Stomach (tissue), 8 donors: ENCODE measurements at regions not wholly inside any gene's neighbourhood (a gene's known extent, or its start where the extent isn't known, plus 50 kb on each side); places are given as distances from the start of the nearest gene placed in this dataset.
A peak's percentile ranks its signal among the peaks of the same experiment; 100 is the strongest.

Source experiments
- DNase-seq, 2 donors: peaks; one replicate each; pipeline versions ENCODE4 v3.0.0 to v3.0.0-alpha.2; 2013 to 2019
- H3K27ac ChIP-seq, 5 donors: fragments of 200-600 bp in 4 of 5; sonication (generic) in 4 of 5; one replicate each; pipeline ENCODE4 v1.5.1; 2013 to 2019; ENCODE audit warnings: mild to moderate bottlenecking in 1 of 5, moderate library complexity in 1 of 5
- H3K27me3 ChIP-seq, 3 donors: fragments of 200-600 bp; sonication (generic); one replicate each; pipeline ENCODE4 v1.5.1; 2017 to 2019; ENCODE audit warnings: mixed run types in 1 of 3
- H3K36me3 ChIP-seq, 4 donors: fragments of 200-600 bp; sonication (generic); 1 replicate in 3 of 4; 2 replicates in 1 of 4; pipeline ENCODE4 v1.5.1; 2016 to 2019
- H3K4me1 ChIP-seq, 4 donors: fragments of 200-600 bp; sonication (generic); one replicate each; pipeline ENCODE4 v1.5.1; 2016 to 2019
- H3K4me3 ChIP-seq, 4 donors: fragments of 200-600 bp; sonication (generic) in 3 of 4; one replicate each; pipeline ENCODE4 v1.5.1; 2016 to 2019; ENCODE audit warnings: mild to moderate bottlenecking in 1 of 4
- H3K9me3 ChIP-seq, 4 donors: fragments of 200-600 bp; sonication (generic); one replicate each; pipeline ENCODE4 v1.5.1; 2016 to 2019
- CTCF ChIP-seq, 7 experiments: fragments of 450-650 bp in 4 of 7; fragments of 200-600 bp in 3 of 7; sonication (generic) in 3 of 7; IDR thresholded peaks; one replicate each; pipeline ENCODE4 v1.5.1; 2016 to 2019; ENCODE audit warnings: antibody characterized with exemption in 7 of 7, control low read depth in 2 of 7, mild to moderate bottlenecking in 1 of 7
- EP300 ChIP-seq: sonication (generic); formaldehyde crosslinking; IDR thresholded peaks from one replicate; pipeline ENCODE4 v1.6.1; 2017; ENCODE audit warnings: antibody characterized with exemption
- POLR2A ChIP-seq, 4 donors: fragments of 450-650 bp; IDR thresholded peaks; one replicate each; pipeline ENCODE4 v1.6.1; 2016; ENCODE audit warnings: antibody characterized with exemption in 4 of 4, control low read depth in 2 of 4, mild to moderate bottlenecking in 1 of 4, moderate library complexity in 1 of 4
- POLR2AphosphoS5 ChIP-seq, 3 donors: sonication (generic); formaldehyde crosslinking; IDR thresholded peaks; one replicate each; pipeline ENCODE4 v1.6.1; 2016; ENCODE audit warnings: antibody characterized with exemption in 3 of 3
- WGBS, 5 donors: extraction: QIAGEN DNeasy Blood & Tissue Kit in 3 of 5; methylation state at CpG; one replicate each; pipeline versions ENCODE4 v1.1.5 to v1.1.7; 2013 to 2018; 5-methylcytosine and 5-hydroxymethylcytosine counted together
- intact Hi-C: fragments of 100-400 bp; cut with DNase I; formaldehyde crosslinking; loops from one replicate; pipeline ENCODE4 v1.15.1; 2023; ENCODE audit warnings: low total_unique reads
- donor health status: healthy with polysubstance abuse.
- donor health status: Bipolar disorder and iron deficiency.
- donor health status: healthy.

- Histone ChIP-seq H3K27ac (no peak overlapping the region), H3K27me3 (no peaks in the 10 kb centered on the region), H3K4me3 (no peak overlapping the region), H3K4me1 (no peaks in the 10 kb centered on the region), H3K36me3 (no peaks in the 10 kb centered on the region), H3K9me3 (no peaks in the 10 kb centered on the region)
- TF ChIP-seq CTCF (IDR thresholded peaks at IDR 0.05) (no peak), EP300 (no peak), POLR2A (IDR thresholded peaks at IDR 0.05) (no peak), POLR2AphosphoS5 (IDR thresholded peaks at IDR 0.05) (no peak)
- 90 to 95% (median 93%) methylated on average over 3 of the region's 3 CpGs for WGBS, 5 donors
- intact Hi-C loops, result no loop called here
- DNase-seq, result no peak
These were observed 88.8 kb upstream of the TMEM72 start for GRCh38 chr10:44822349-44822748.

GRCh38 chr10:44822966-44823365 lies 88.2 kb upstream of the TMEM72 start:
- 88 to 96% (median 93%) methylated on average over 4 of the region's 4 CpGs for WGBS, 5 donors
- DNase-seq, result no peak
- no peaks in the 10 kb centered on the region for H3K36me3 ChIP-seq

GRCh38 chr10:44824607-44825006 lies 86.5 kb upstream of the TMEM72 start:
- WGBS, 5 donors, result 71 to 95% (median 78%) methylated on average over 4 of the region's 4 CpGs
- no peak overlapping the region for H3K4me3 ChIP-seq
- TF ChIP-seq EP300, result no peak
- no peaks in the 10 kb centered on the region for H3K9me3 ChIP-seq
- H3K4me1 ChIP-seq, result no peaks in the 10 kb centered on the region
- no peak overlapping the region for H3K27ac ChIP-seq
- H3K27me3 ChIP-seq, result no peaks in the 10 kb centered on the region
- intact Hi-C loops, result no loop called here
- H3K36me3 ChIP-seq, result no peaks in the 10 kb centered on the region
- DNase-seq, result no peak

More at GRCh38 chr10:44822966-44823365, 88.2 kb upstream of the TMEM72 start:
- TF ChIP-seq CTCF (IDR thresholded peaks at IDR 0.05) (no peak), POLR2A (IDR thresholded peaks at IDR 0.05) (no peak), POLR2AphosphoS5 (IDR thresholded peaks at IDR 0.05) (no peak), EP300 (no peak)
- Histone ChIP-seq H3K27ac (no peak overlapping the region), H3K27me3 (no peaks in the 10 kb centered on the region), H3K4me3 (no peak overlapping the region), H3K9me3 (no peaks in the 10 kb centered on the region), H3K4me1 (no peaks in the 10 kb centered on the region)
- intact Hi-C loops, result no loop called here

GRCh38 chr10:44827431-44828006 lies 83.6 kb upstream of the TMEM72 start:
- no peaks in the 10 kb centered on the region for H3K4me1 ChIP-seq
- H3K27ac ChIP-seq, result no peak overlapping the region
- no peaks in the 10 kb centered on the region for H3K36me3 ChIP-seq
- DNase-seq, result no peak
- no peak overlapping the region for H3K4me3 ChIP-seq
- H3K9me3 ChIP-seq, result no peaks in the 10 kb centered on the region
- no peaks in the 10 kb centered on the region for H3K27me3 ChIP-seq
- 65 to 73% (median 71%) methylated on average over 10 to 13 of the region's 13 CpGs for whole genome bisulfite sequencing, 5 donors
- TF ChIP-seq EP300, result no peak
- no peak for TF ChIP-seq CTCF (IDR thresholded peaks at IDR 0.05)
- TF ChIP-seq POLR2A (IDR thresholded peaks at IDR 0.05), result no peak
- TF ChIP-seq POLR2AphosphoS5 (IDR thresholded peaks at IDR 0.05), result no peak
- intact Hi-C loops, result no loop called here

GRCh38 chr10:44828508-44829142 lies 82.5 kb upstream of the TMEM72 start:
- Histone ChIP-seq H3K36me3 (no peaks in the 10 kb centered on the region), H3K27me3 (no peaks in the 10 kb centered on the region), H3K4me3 (no peak overlapping the region), H3K4me1 (no peaks in the 10 kb centered on the region), H3K27ac (no peak overlapping the region), H3K9me3 (no peaks in the 10 kb centered on the region)
- DNase-seq, result peak in 1 of 2 donors; percentile 86
- intact Hi-C loops, result no loop called here
- TF ChIP-seq CTCF (IDR thresholded peaks at IDR 0.05) (no peak), POLR2A (IDR thresholded peaks at IDR 0.05) (no peak), POLR2AphosphoS5 (IDR thresholded peaks at IDR 0.05) (no peak), EP300 (no peak)
- 63 to 75% (median 68%) methylated on average over 17 of the region's 17 CpGs for WGBS, 5 donors
